ENCODE measurements at regions not wholly inside any gene's neighbourhood (a gene's known extent, or its start where the extent isn't known, plus 50 kb on each side); places are given as distances from the start of the nearest gene placed in this dataset.

DNA sequence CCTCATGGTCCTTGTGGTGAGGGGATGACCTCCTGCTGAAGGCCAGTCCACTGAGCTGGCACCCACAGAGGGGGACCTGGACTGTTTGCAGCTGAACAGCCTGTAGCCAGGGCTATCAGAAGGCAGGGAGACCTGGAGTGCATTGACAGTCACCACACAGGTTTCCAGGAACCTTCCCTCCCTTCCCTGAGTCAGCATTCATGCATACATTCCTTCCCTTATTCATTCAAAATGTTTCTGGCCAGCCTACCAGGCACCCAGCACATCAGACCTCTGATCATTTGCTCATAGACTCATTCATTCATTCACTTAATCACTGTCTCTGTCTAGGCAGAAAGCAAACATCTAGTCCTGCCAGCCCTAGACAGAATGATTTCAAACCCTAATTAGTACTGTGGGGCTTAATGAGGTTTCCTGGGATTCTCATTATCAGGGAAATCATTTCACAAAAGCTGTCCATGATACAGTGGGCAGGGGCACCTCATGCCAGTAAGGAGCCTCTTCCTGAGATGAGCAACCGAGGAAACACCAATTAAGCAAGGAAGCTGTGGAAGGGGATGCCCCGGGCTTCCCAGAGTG is 110.1 kb upstream of the PPP1R26 start:
- no peak overlapping the region for H2AFZ ChIP-seq (ENCODE audit: low read depth, low read length)
- H3K9me3 ChIP-seq (ENCODE audit: low read length) = no peaks in the 10 kb centered on the region
- no peaks in the 10 kb centered on the region for H3K9me2 ChIP-seq (ENCODE audit: insufficient read depth, low read length)
- H3K4me3 ChIP-seq (ENCODE audit: low read length) = no peak overlapping the region
- no peak for TF ChIP-seq MXI1 (conservative IDR thresholded peaks at IDR 0.05; ENCODE audit: poor library complexity, severe bottlenecking)
- TF ChIP-seq EP300 (conservative IDR thresholded peaks at IDR 0.05; ENCODE audit: poor library complexity, severe bottlenecking) = no peak
- TF ChIP-seq, protein P1, sequence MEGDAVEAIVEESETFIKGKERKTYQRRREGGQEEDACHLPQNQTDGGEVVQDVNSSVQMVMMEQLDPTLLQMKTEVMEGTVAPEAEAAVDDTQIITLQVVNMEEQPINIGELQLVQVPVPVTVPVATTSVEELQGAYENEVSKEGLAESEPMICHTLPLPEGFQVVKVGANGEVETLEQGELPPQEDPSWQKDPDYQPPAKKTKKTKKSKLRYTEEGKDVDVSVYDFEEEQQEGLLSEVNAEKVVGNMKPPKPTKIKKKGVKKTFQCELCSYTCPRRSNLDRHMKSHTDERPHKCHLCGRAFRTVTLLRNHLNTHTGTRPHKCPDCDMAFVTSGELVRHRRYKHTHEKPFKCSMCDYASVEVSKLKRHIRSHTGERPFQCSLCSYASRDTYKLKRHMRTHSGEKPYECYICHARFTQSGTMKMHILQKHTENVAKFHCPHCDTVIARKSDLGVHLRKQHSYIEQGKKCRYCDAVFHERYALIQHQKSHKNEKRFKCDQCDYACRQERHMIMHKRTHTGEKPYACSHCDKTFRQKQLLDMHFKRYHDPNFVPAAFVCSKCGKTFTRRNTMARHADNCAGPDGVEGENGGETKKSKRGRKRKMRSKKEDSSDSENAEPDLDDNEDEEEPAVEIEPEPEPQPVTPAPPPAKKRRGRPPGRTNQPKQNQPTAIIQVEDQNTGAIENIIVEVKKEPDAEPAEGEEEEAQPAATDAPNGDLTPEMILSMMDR (IDR thresholded peaks at IDR 0.05; ENCODE audit: poor library complexity, severe bottlenecking) = no peak
- no peaks in the 10 kb centered on the region for H3K27me3 ChIP-seq (ENCODE audit: insufficient read depth, low read depth, low read length)
- H4K20me1 ChIP-seq (ENCODE audit: insufficient read depth) = no peaks in the 10 kb centered on the region
- H3K27ac ChIP-seq (ENCODE audit: low read length) = no peak overlapping the region
- no peak overlapping the region for H3K9ac ChIP-seq (ENCODE audit: low read length)
- H3K79me2 ChIP-seq (replicated peaks; ENCODE audit: insufficient read depth, low read length) = no peaks in the 10 kb centered on the region
- H3F3A ChIP-seq (ENCODE audit: insufficient read depth, low read length, poor library complexity, severe bottlenecking) = no peaks in the 10 kb centered on the region
- no peaks in the 10 kb centered on the region for H3K36me3 ChIP-seq (ENCODE audit: insufficient read depth, low read length)
- H3K4me2 ChIP-seq (ENCODE audit: low read length) = no peak overlapping the region

DNA sequence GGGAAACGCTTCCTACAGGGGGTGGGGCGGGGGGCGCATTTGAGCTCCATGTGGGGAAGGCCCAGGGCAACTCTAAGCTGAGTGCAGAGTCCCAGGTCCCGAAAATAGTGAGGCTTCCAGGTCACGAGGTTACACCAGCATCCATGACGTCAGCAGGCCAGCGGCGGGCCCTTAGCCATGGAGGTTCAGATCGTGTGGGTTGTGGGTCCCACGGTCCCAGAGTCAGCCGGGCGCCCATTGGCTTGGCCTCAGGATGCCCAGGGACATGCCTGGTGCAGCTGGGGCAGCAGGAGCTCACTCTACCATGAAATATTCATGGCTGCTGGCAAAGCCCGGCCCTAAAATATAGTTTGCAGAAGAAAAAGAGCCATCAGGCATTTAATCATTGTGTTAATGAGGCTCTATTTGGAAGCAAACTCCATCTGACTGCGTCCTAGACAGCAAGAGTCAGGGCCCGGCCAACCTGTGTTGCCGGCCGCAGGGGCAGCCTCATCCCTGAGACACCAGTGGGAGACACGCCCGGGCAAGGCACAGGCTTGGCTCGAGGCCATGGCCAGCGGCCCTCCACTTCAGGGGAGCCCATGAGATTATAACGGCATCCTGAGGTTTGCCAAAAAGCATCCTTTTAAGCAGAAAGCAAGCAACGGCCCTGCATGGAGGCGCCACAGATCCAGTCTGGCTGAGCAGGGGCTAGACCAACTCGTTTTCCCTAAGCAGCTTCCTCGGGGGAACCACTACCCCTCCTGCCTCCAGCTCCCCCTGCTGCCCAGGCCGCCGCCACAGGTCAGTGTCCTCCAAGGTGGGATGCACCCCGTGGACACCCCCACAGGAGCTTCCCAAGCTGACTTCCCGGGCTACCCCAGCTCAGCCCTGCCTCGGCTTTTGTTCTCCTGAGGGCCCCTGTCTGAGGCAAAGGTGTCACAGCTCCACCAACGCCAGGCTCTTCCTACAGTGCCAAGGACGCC is 108.9 kb upstream of the PPP1R26 start:
- Histone ChIP-seq H3K27me3 (ENCODE audit: insufficient read depth, low read depth, low read length) (no peaks in the 10 kb centered on the region), H2AFZ (ENCODE audit: low read depth, low read length) (no peak overlapping the region), H3K4me3 (ENCODE audit: low read length) (no peak overlapping the region), H3K9me2 (ENCODE audit: insufficient read depth, low read length) (no peaks in the 10 kb centered on the region), H3K36me3 (ENCODE audit: insufficient read depth, low read length) (no peaks in the 10 kb centered on the region), H4K20me1 (ENCODE audit: insufficient read depth) (no peaks in the 10 kb centered on the region), H3K9me3 (ENCODE audit: low read length) (no peaks in the 10 kb centered on the region), H3K9ac (ENCODE audit: low read length) (no peak overlapping the region), H3K79me2 (replicated peaks; ENCODE audit: insufficient read depth, low read length) (no peaks in the 10 kb centered on the region), H3K27ac (ENCODE audit: low read length) (no peak overlapping the region), H3F3A (ENCODE audit: insufficient read depth, low read length, poor library complexity, severe bottlenecking) (no peaks in the 10 kb centered on the region), H3K4me2 (ENCODE audit: low read length) (no peak overlapping the region)
- TF ChIP-seq, protein P2, sequence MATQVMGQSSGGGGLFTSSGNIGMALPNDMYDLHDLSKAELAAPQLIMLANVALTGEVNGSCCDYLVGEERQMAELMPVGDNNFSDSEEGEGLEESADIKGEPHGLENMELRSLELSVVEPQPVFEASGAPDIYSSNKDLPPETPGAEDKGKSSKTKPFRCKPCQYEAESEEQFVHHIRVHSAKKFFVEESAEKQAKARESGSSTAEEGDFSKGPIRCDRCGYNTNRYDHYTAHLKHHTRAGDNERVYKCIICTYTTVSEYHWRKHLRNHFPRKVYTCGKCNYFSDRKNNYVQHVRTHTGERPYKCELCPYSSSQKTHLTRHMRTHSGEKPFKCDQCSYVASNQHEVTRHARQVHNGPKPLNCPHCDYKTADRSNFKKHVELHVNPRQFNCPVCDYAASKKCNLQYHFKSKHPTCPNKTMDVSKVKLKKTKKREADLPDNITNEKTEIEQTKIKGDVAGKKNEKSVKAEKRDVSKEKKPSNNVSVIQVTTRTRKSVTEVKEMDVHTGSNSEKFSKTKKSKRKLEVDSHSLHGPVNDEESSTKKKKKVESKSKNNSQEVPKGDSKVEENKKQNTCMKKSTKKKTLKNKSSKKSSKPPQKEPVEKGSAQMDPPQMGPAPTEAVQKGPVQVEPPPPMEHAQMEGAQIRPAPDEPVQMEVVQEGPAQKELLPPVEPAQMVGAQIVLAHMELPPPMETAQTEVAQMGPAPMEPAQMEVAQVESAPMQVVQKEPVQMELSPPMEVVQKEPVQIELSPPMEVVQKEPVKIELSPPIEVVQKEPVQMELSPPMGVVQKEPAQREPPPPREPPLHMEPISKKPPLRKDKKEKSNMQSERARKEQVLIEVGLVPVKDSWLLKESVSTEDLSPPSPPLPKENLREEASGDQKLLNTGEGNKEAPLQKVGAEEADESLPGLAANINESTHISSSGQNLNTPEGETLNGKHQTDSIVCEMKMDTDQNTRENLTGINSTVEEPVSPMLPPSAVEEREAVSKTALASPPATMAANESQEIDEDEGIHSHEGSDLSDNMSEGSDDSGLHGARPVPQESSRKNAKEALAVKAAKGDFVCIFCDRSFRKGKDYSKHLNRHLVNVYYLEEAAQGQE (IDR thresholded peaks at IDR 0.05; ENCODE audit: borderline replicate concordance) = no peak
- no peak for TF ChIP-seq EZH2 (IDR thresholded peaks at IDR 0.05; ENCODE audit: borderline replicate concordance, insufficient read depth, low read length, poor library complexity, severe bottlenecking)

DNA sequence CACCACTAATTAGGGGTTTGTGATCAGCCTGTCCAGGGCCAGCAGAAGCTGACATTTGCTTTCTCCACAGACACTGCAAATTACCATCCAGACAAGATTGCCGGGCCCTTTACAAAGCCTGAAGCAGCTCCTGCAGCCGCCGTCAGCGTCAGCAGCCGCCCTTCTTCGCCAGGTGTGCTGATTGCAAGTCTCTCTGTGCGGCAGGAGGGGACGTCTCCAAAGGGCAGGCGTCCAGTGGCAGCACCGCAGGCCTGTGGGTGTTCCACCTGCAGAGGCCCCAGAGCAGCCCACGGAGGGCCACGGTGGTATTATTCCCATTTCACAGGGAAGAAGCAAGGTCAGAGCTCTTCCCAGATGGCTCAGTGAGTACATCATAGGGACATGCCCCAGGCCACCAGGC is 108.0 kb upstream of the PPP1R26 start:
- TF ChIP-seq, protein P1 (IDR thresholded peaks at IDR 0.05; ENCODE audit: poor library complexity, severe bottlenecking) = no peak
- no peak for TF ChIP-seq EP300 (conservative IDR thresholded peaks at IDR 0.05; ENCODE audit: poor library complexity, severe bottlenecking)
- H2AFZ ChIP-seq (ENCODE audit: low read depth, low read length) = no peak overlapping the region

More for the DNA sequence above, 108.0 kb upstream of the PPP1R26 start:
- Histone ChIP-seq H4K20me1 (ENCODE audit: insufficient read depth) (no peaks in the 10 kb centered on the region), H3F3A (ENCODE audit: insufficient read depth, low read length, poor library complexity, severe bottlenecking) (no peaks in the 10 kb centered on the region), H3K9me3 (ENCODE audit: low read length) (no peaks in the 10 kb centered on the region), H3K4me2 (ENCODE audit: low read length) (no peak overlapping the region), H3K4me3 (ENCODE audit: low read length) (no peak overlapping the region), H3K9ac (ENCODE audit: low read length) (no peak overlapping the region), H3K9me2 (ENCODE audit: insufficient read depth, low read length) (no peaks in the 10 kb centered on the region), H3K36me3 (ENCODE audit: insufficient read depth, low read length) (no peaks in the 10 kb centered on the region), H3K27ac (ENCODE audit: low read length) (no peak overlapping the region), H3K79me2 (replicated peaks; ENCODE audit: insufficient read depth, low read length) (no peaks in the 10 kb centered on the region), H3K27me3 (ENCODE audit: insufficient read depth, low read depth, low read length) (no peaks in the 10 kb centered on the region)
